MM.1S (cell line): ENCODE measurements at regions not wholly inside any gene's neighbourhood (a gene's known extent, or its start where the extent isn't known, plus 50 kb on each side); places are given as distances from the start of the nearest gene placed in this dataset.

ENCODE experiments used
- EZH2 ChIP-seq: fragments of 300-600 bp; sonication (generic); optimal IDR thresholded peaks from 2 replicates; pipeline ENCODE3; 2017; ENCODE audit warnings: low read depth, mild to moderate bottlenecking, antibody characterized with exemption, low read length, mixed read lengths
- EZH2phosphoT487 ChIP-seq: fragments of 300-600 bp; sonication (generic); IDR thresholded peaks from 2 replicates; pipeline ENCODE4 v1.6.1; 2018; ENCODE audit warnings: antibody characterized with exemption, low read length
- TF ChIP-seq, protein P1 (sequence below): fragments of 300-600 bp; sonication (generic); IDR thresholded peaks from 2 replicates; pipeline ENCODE4 v1.5.1; 2016; ENCODE audit warnings: antibody characterized with exemption, low read length, mixed read lengths

- TF ChIP-seq, protein P1, sequence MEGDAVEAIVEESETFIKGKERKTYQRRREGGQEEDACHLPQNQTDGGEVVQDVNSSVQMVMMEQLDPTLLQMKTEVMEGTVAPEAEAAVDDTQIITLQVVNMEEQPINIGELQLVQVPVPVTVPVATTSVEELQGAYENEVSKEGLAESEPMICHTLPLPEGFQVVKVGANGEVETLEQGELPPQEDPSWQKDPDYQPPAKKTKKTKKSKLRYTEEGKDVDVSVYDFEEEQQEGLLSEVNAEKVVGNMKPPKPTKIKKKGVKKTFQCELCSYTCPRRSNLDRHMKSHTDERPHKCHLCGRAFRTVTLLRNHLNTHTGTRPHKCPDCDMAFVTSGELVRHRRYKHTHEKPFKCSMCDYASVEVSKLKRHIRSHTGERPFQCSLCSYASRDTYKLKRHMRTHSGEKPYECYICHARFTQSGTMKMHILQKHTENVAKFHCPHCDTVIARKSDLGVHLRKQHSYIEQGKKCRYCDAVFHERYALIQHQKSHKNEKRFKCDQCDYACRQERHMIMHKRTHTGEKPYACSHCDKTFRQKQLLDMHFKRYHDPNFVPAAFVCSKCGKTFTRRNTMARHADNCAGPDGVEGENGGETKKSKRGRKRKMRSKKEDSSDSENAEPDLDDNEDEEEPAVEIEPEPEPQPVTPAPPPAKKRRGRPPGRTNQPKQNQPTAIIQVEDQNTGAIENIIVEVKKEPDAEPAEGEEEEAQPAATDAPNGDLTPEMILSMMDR: no peak
- no peak for TF ChIP-seq EZH2phosphoT487
- TF ChIP-seq EZH2: no peak
These were observed 410.6 kb upstream of the ADAMTS9 start for GRCh38 chr3:65098400-65098799.
